ENCODE measurements at regions not wholly inside any gene's neighbourhood (a gene's known extent, or its start where the extent isn't known, plus 50 kb on each side); places are given as distances from the start of the nearest gene placed in this dataset.

DNA sequence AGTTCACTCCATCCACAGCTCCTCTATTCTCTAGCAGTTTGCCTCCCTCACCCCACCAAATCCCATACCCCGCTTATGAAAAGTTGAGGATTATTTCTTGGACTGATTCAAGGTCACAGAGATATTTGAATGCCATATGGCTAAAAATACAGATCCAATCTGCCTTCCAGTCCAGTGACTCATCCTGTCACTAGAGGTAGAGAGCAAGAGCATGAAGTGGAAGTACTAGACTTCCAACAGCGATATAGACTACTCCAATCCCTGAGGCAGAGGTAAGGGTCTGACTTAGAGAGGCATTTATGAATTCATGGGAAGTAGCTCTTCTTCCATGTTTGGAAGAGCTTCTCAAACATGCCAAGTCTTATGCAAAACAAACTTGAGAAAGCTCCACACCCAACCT lies 72.4 kb upstream of the CCL21 start:
- H3K27me3 Mint-ChIP-seq (ENCODE audit: low read depth): peaks cover 10% of the 10 kb centered on the region
- no peaks in the 10 kb centered on the region for H3K4me1 ChIP-seq (ENCODE audit: insufficient read depth, low read length)
- H2BK120ac ChIP-seq (ENCODE audit: low read depth, low read length, poor library complexity, severe bottlenecking): no peak overlapping the region
- no peaks in the 10 kb centered on the region for H3K9me3 ChIP-seq (ENCODE audit: control insufficient read depth, low read depth, low read length)
- H3K23me2 ChIP-seq (ENCODE audit: insufficient read length, low read depth, low read length, poor library complexity, severe bottlenecking): no peaks in the 10 kb centered on the region
- H2AFZ ChIP-seq (ENCODE audit: low read length): no peak overlapping the region
- no peak overlapping the region for H4K8ac ChIP-seq (replicated peaks; ENCODE audit: insufficient read length, low read depth, low read length)
- TF ChIP-seq CTCF (conservative IDR thresholded peaks at IDR 0.05): no peak
- H3K79me1 ChIP-seq (ENCODE audit: insufficient read depth, low read depth, low read length, poor library complexity, severe bottlenecking): no peaks in the 10 kb centered on the region
- no peak overlapping the region for H2BK20ac ChIP-seq (ENCODE audit: low read depth, low read length, poor library complexity, severe bottlenecking)
- H4K91ac ChIP-seq (ENCODE audit: insufficient read length, low read depth, low read length): no peak overlapping the region
- H3K9me3 Mint-ChIP-seq: no peaks in the 10 kb centered on the region
- H3K18ac ChIP-seq (ENCODE audit: insufficient read length, low read depth, low read length): no peak overlapping the region
- DNase-seq: no peak
- no peak overlapping the region for H2AK5ac ChIP-seq (ENCODE audit: insufficient read length, low read length)
- H4K20me1 ChIP-seq (ENCODE audit: control insufficient read depth, insufficient read depth, insufficient read length): no peaks in the 10 kb centered on the region
- no peaks in the 10 kb centered on the region for H3K27me3 ChIP-seq (ENCODE audit: insufficient read depth, low read length)
- no peak overlapping the region for H2BK5ac ChIP-seq (ENCODE audit: insufficient read length, low read length)
- H3K27ac ChIP-seq (ENCODE audit: insufficient read length, low read depth, low read length): no peak overlapping the region
- no CpG with 5 or more reads among the region's 2 CpGs for WGBS (ENCODE audit: extremely low coverage, insufficient read length, low lambda C conversion rate)
- no peak overlapping the region for H3K23ac ChIP-seq (ENCODE audit: insufficient read length, low read depth, low read length)
- H3K27ac Mint-ChIP-seq: no peak overlapping the region
- no peak overlapping the region for H3K14ac ChIP-seq (ENCODE audit: insufficient read depth, low read length)
- no peak overlapping the region for H2BK15ac ChIP-seq (ENCODE audit: low read depth, low read length)
- H3K4me3 Mint-ChIP-seq: no peak overlapping the region
- H3T11ph ChIP-seq (ENCODE audit: low read length): no peak overlapping the region
- no peak overlapping the region for H3K9ac ChIP-seq (ENCODE audit: extremely low read depth, insufficient read length, low read length)
- no peak overlapping the region for H4K5ac ChIP-seq (ENCODE audit: insufficient read length, low read depth, low read length)
- H3K4me2 ChIP-seq (ENCODE audit: insufficient read depth, insufficient read length, low read length): no peak overlapping the region
- no peaks in the 10 kb centered on the region for H3K79me2 ChIP-seq (ENCODE audit: insufficient read depth, low read length)
- H3K56ac ChIP-seq (ENCODE audit: insufficient read length, low read depth, low read length): no peak overlapping the region
- no peak overlapping the region for H3K4ac ChIP-seq (ENCODE audit: low read depth, low read length)
- no peak overlapping the region for H2BK12ac ChIP-seq (ENCODE audit: insufficient read length, low read depth, low read length)
- H3K4me1 Mint-ChIP-seq: no peaks in the 10 kb centered on the region
- H3K36me3 Mint-ChIP-seq (ENCODE audit: insufficient read depth in 1 of 3, low read depth in 3 of 3): no peaks in the 10 kb centered on the region

Data from H9 (cell line).